Glutamatergic neuron (in vitro differentiated cells): ENCODE measurements at regions not wholly inside any gene's neighbourhood (a gene's known extent, or its start where the extent isn't known, plus 50 kb on each side); places are given as distances from the start of the nearest gene placed in this dataset.

Experiments
- DNase-seq: peaks from one replicate; pipeline ENCODE4 v3.0.0; 2022
- H3K27ac Mint-ChIP-seq: one replicate; pipeline ENCODE4 v1.8.0; 2020; ENCODE audit warnings: mild to moderate bottlenecking, mixed read lengths, inconsistent platforms; ENCODE audit not compliant: unreplicated experiment
- H3K27me3 Mint-ChIP-seq: one replicate; pipeline ENCODE4 v1.8.0; 2020; ENCODE audit warnings: mild to moderate bottlenecking, moderate library complexity, mixed read lengths, inconsistent platforms; ENCODE audit not compliant: unreplicated experiment
- H3K36me3 Mint-ChIP-seq: one replicate; pipeline ENCODE4 v1.8.0; 2020; ENCODE audit warnings: mild to moderate bottlenecking, mixed read lengths, inconsistent platforms; ENCODE audit not compliant: unreplicated experiment
- H3K4me1 Mint-ChIP-seq: one replicate; pipeline ENCODE4 v1.8.0; 2020; ENCODE audit warnings: mild to moderate bottlenecking, low read depth, mixed read lengths, inconsistent platforms; ENCODE audit not compliant: unreplicated experiment
- H3K4me3 Mint-ChIP-seq: one replicate; pipeline ENCODE4 v1.8.0; 2020; ENCODE audit warnings: mild to moderate bottlenecking, mixed read lengths, inconsistent platforms; ENCODE audit not compliant: unreplicated experiment
- H3K9me3 Mint-ChIP-seq: one replicate; pipeline ENCODE4 v1.8.0; 2020; ENCODE audit warnings: mild to moderate bottlenecking, moderate library complexity, mixed read lengths, inconsistent platforms; ENCODE audit not compliant: unreplicated experiment
- TF ChIP-seq, protein P1 (sequence below): fragments of 200-600 bp; sonication (generic); IDR thresholded peaks from one replicate; pipeline ENCODE4 v1.5.0; 2021; ENCODE audit not compliant: partially characterized antibody, unreplicated experiment

- DNase-seq: no peak
- Mint-ChIP-seq H3K27me3 (no peaks in the 10 kb centered on the region), H3K4me1 (no peaks in the 10 kb centered on the region), H3K4me3 (no peak overlapping the region), H3K36me3 (no peaks in the 10 kb centered on the region), H3K27ac (no peak overlapping the region), H3K9me3 (no peaks in the 10 kb centered on the region)
- TF ChIP-seq, protein P1, sequence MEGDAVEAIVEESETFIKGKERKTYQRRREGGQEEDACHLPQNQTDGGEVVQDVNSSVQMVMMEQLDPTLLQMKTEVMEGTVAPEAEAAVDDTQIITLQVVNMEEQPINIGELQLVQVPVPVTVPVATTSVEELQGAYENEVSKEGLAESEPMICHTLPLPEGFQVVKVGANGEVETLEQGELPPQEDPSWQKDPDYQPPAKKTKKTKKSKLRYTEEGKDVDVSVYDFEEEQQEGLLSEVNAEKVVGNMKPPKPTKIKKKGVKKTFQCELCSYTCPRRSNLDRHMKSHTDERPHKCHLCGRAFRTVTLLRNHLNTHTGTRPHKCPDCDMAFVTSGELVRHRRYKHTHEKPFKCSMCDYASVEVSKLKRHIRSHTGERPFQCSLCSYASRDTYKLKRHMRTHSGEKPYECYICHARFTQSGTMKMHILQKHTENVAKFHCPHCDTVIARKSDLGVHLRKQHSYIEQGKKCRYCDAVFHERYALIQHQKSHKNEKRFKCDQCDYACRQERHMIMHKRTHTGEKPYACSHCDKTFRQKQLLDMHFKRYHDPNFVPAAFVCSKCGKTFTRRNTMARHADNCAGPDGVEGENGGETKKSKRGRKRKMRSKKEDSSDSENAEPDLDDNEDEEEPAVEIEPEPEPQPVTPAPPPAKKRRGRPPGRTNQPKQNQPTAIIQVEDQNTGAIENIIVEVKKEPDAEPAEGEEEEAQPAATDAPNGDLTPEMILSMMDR: no peak
These were observed 1235.3 kb upstream of the ATXN8OS start for GRCh38 chr13:68872338-68872737.

DNA sequence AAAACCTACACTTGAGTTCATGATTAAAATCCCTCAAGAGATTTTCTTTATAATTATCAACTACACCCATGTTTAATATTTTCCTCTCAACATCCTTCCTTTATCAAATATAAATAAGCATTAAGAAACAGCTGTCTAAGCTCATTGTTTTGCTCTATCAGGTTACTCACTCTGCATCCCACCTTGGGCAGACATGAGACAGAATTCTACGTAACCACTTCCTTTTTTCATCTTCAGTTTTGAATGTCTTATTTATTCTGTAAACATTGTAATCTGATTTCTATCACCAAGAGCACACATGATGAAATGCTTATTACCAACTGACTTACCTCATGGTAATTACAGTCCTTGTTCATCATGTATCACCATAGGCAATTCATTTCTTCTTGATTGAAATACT is 1256.6 kb upstream of the ATXN8OS start:
- Mint-ChIP-seq H3K4me1 (no peaks in the 10 kb centered on the region), H3K27me3 (peaks cover 3% of the 10 kb centered on the region)

DNA sequence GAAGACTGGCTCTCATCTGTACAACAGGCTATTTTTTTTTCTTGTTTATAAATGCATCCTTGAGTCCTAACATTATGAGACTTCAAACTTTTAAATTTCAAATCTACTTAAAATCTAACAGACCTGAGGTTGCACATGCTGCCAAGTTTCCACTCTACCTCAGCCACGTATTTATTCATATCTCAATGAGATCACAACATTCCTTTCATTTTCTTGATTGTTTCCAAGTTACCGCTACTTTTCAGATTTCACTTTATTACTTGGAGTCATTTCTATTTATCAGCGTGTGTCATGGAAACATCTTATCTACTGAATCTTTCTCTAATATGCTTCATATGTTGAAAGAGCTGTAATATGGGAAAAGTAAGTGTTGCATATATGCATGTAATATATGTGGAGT is 1257.5 kb upstream of the ATXN8OS start:
- DNase-seq: no peak
- Mint-ChIP-seq H3K27ac (no peak overlapping the region), H3K4me1 (no peaks in the 10 kb centered on the region), H3K4me3 (no peak overlapping the region), H3K9me3 (no peaks in the 10 kb centered on the region), H3K36me3 (no peaks in the 10 kb centered on the region), H3K27me3 (peaks cover 3% of the 10 kb centered on the region)
- TF ChIP-seq, protein P1: no peak

More for the DNA sequence above, 1256.6 kb upstream of the ATXN8OS start:
- Mint-ChIP-seq H3K27ac (no peak overlapping the region), H3K4me3 (no peak overlapping the region), H3K9me3 (no peaks in the 10 kb centered on the region), H3K36me3 (no peaks in the 10 kb centered on the region)
- no peak for DNase-seq
- TF ChIP-seq, protein P1: no peak

GRCh38 chr13:68846663-68847062 is 1261.0 kb upstream of the ATXN8OS start:
- H3K27ac Mint-ChIP-seq: no peak overlapping the region
- H3K9me3 Mint-ChIP-seq: no peaks in the 10 kb centered on the region
- H3K27me3 Mint-ChIP-seq: peaks cover 3% of the 10 kb centered on the region
- H3K4me1 Mint-ChIP-seq: no peaks in the 10 kb centered on the region
- TF ChIP-seq, protein P1: no peak
- H3K36me3 Mint-ChIP-seq: no peaks in the 10 kb centered on the region
- no peak overlapping the region for H3K4me3 Mint-ChIP-seq
- DNase-seq: no peak

DNA sequence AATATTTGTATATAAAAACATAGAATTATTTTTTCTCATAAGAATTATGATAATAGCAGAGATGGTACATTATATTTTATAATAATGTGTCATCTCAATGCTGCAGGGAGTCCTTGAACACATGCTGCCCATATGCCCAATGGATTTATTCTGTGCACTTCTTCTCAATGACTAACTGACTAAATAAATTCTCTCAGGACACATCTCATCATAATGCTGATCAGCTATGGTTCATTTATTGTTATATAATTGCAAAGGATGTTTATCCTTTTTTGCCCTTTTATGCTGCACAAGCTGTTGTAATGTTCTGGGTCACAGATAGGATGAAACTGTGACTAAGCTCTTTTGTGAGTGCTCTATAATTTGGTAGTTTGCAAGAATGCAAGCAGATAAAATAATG is 1273.3 kb upstream of the ATXN8OS start:
- Mint-ChIP-seq H3K4me3 (no peak overlapping the region), H3K9me3 (peaks cover 1% of the 10 kb centered on the region), H3K4me1 (peaks cover 4% of the 10 kb centered on the region), H3K27me3 (no peaks in the 10 kb centered on the region), H3K27ac (peak overlapping the region; percentile 17), H3K36me3 (no peaks in the 10 kb centered on the region)
- DNase-seq: no peak
- TF ChIP-seq, protein P1: no peak
